Kidney (tissue), 13 donors: ENCODE measurements at regions not wholly inside any gene's neighbourhood (a gene's known extent, or its start where the extent isn't known, plus 50 kb on each side); places are given as distances from the start of the nearest gene placed in this dataset.

ENCODE experiments used
- DNase-seq, 5 donors: peaks; one replicate each; pipeline ENCODE4 v3.0.0-alpha.2; 2013 to 2020
- FAIRE-seq: peaks from 2 replicates; lab custom pipeline; 2012; peaks lifted over from hg19 to GRCh38; lab: Jason Lieb, UNC
- H3K27ac ChIP-seq, 2 donors: one replicate each; pipeline ENCODE4 v1.7.0; 2013; ENCODE audit warnings: low read depth in 2 of 2, low read length in 2 of 2, inconsistent platforms in 1 of 2
- H3K27me3 ChIP-seq: one replicate; pipeline ENCODE4 v1.7.1; 2013; ENCODE audit warnings: low read length, inconsistent platforms; ENCODE audit not compliant: control insufficient read depth, insufficient read depth
- H3K36me3 ChIP-seq, 3 donors: one replicate each; pipeline versions ENCODE4 v1.7.0 to v1.7.1; 2013; ENCODE audit warnings: low read length in 3 of 3, control low read depth in 1 of 3, inconsistent platforms in 1 of 3; ENCODE audit not compliant: insufficient read depth in 3 of 3, control insufficient read depth in 2 of 3
- H3K4me1 ChIP-seq, 3 donors: one replicate each; pipeline versions ENCODE4 v1.7.0 to v1.7.1; 2013; ENCODE audit warnings: low read length in 3 of 3, inconsistent platforms in 1 of 3, low read depth in 1 of 3; ENCODE audit not compliant: control insufficient read depth in 2 of 3, insufficient read depth in 2 of 3
- H3K4me3 ChIP-seq, 3 donors: one replicate each; pipeline versions ENCODE4 v1.7.0 to v1.8.1; 2013; ENCODE audit warnings: low read length in 3 of 3, control low read depth in 1 of 3, inconsistent platforms in 1 of 3
- H3K9ac ChIP-seq, 3 donors: one replicate each; pipeline versions ENCODE4 v1.7.0 to v1.7.1; 2013; ENCODE audit warnings: low read length in 3 of 3, control low read depth in 1 of 3, inconsistent platforms in 1 of 3
- H3K9me3 ChIP-seq, 3 donors: one replicate each; pipeline versions ENCODE4 v1.7.0 to v1.7.1; 2013; ENCODE audit warnings: low read length in 3 of 3, control low read depth in 1 of 3, inconsistent platforms in 1 of 3; ENCODE audit not compliant: control insufficient read depth in 2 of 3, insufficient read depth in 1 of 3
- CTCF ChIP-seq: IDR thresholded peaks from 3 replicates; pipeline ENCODE4 v1.5.1; 2012; ENCODE audit warnings: mild to moderate bottlenecking, moderate library complexity, borderline replicate concordance; ENCODE audit not compliant: insufficient read depth; ENCODE audit errors: extremely low read depth
- intact Hi-C: fragments of 100-400 bp; cut with DNase I; formaldehyde crosslinking; loops from one replicate; pipeline ENCODE4 v1.11.1; 2022
- donor health status: control.
- donor health status: control.
- donor health status: control.
- donor health status: control.
- donor health status: control.
- donor health status: DM: yes; HTN: yes; CAD: no.
- donor health status: Normal renal cell carcinoma (clear cell type).

GRCh38 chr10:106114656-106115186, 1049.8 kb downstream of the SORCS1 start:
- H3K27ac ChIP-seq = no peak overlapping the region
- DNase-seq = no peak
- no peak overlapping the region for H3K9ac ChIP-seq
- FAIRE-seq = no peak
- no peak for TF ChIP-seq CTCF
- no peaks in the 10 kb centered on the region for H3K4me1 ChIP-seq
- H3K9me3 ChIP-seq = peaks cover 0 to 8% (median 0%) of the 10 kb centered on the region in 3 donors
- H3K36me3 ChIP-seq = no peaks in the 10 kb centered on the region
- intact Hi-C loops = no loop called here
- H3K4me3 ChIP-seq = no peak overlapping the region
- no peaks in the 10 kb centered on the region for H3K27me3 ChIP-seq

- intact Hi-C loops = no loop called here
- Histone ChIP-seq H3K4me1 (no peaks in the 10 kb centered on the region), H3K4me3 (no peak overlapping the region), H3K27ac (no peak overlapping the region), H3K9ac (no peak overlapping the region), H3K36me3 (no peaks in the 10 kb centered on the region), H3K27me3 (no peaks in the 10 kb centered on the region), H3K9me3 (peaks cover 0 to 4% (median 0%) of the 10 kb centered on the region in 3 donors)
- no peak for FAIRE-seq
- no peak for DNase-seq
- no peak for TF ChIP-seq CTCF
These were observed 1053.3 kb downstream of the SORCS1 start for GRCh38 chr10:106111246-106111645.

- H3K27me3 ChIP-seq = no peaks in the 10 kb centered on the region
- no peak for TF ChIP-seq CTCF
- intact Hi-C loops = no loop called here
- H3K9me3 ChIP-seq = no peaks in the 10 kb centered on the region
- H3K9ac ChIP-seq = no peak overlapping the region
- H3K4me1 ChIP-seq = no peaks in the 10 kb centered on the region
- no peak overlapping the region for H3K27ac ChIP-seq
- H3K4me3 ChIP-seq = no peak overlapping the region
- FAIRE-seq (no peak), DNase-seq (no peak)
- no peaks in the 10 kb centered on the region for H3K36me3 ChIP-seq
These were observed 1056.8 kb downstream of the SORCS1 start for GRCh38 chr10:106107706-106108105.

GRCh38 chr10:106106114-106106513, 1058.4 kb downstream of the SORCS1 start:
- Histone ChIP-seq H3K9ac (no peak overlapping the region), H3K27ac (no peak overlapping the region), H3K9me3 (no peaks in the 10 kb centered on the region), H3K4me3 (no peak overlapping the region), H3K4me1 (no peaks in the 10 kb centered on the region), H3K27me3 (no peaks in the 10 kb centered on the region), H3K36me3 (no peaks in the 10 kb centered on the region)
- intact Hi-C loops = no loop called here
- DNase-seq (no peak), FAIRE-seq (no peak)
- no peak for TF ChIP-seq CTCF
